ENCODE measurements at regions not wholly inside any gene's neighbourhood (a gene's known extent, or its start where the extent isn't known, plus 50 kb on each side); places are given as distances from the start of the nearest gene placed in this dataset.

- DNase-seq (ENCODE audit: low spot score) = no peak
Observed at GRCh38 chr11:115767883-115768282, 263.7 kb upstream of the CADM1 start.

GRCh38 chr11:115767047-115767802, 263.0 kb upstream of the CADM1 start:
- DNase-seq (ENCODE audit: low spot score) = no peak

DNA sequence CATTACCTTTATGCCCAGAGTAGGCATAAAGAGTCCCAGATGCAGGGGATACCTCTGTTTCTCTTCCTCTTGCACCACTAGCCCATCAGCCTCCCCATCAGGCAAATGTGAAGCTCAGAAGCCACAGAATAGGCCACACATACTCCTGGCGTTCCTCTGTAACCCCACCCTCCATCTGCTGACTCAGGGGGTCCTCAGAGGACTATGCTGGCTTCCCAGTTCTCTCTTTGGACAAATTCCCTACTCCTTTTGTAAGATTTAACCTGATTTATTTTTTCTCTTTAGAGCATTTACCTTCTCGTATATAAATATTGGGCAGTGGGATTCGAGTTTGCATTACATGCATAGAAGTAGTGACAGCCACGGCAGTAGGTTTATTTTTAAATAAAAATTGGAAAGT, 262.3 kb upstream of the CADM1 start:
- no peak for DNase-seq (ENCODE audit: low spot score)

GRCh38 chr11:115765803-115766239, 261.6 kb upstream of the CADM1 start:
- no peak for DNase-seq (ENCODE audit: low spot score)

- DNase-seq (ENCODE audit: low spot score) = no peak
Observed at GRCh38 chr11:115764176-115764575, 260.0 kb upstream of the CADM1 start.

DNA sequence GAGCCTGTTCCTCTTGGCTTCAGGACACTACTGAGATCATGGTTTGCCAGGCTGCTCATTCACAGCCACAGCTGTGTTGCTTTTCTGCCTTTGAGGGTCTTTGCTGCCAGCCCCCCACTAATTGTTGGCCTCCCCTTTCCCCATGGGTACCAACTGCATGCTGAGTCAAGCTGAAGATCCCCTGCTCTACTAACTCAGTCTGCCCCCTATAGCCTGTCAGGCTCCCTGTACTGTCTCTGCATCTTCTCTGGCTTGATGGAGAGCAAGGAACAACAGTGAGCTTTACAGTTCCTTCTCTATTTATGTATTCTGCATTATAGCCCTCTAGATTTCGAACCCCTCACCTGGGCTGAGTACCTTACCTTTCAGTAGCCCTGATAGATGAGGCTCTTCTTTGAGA, 257.6 kb upstream of the CADM1 start:
- no peak for DNase-seq (ENCODE audit: low spot score)

- DNase-seq (ENCODE audit: low spot score) = no peak
Observed at GRCh38 chr11:115761348-115761747, 257.1 kb upstream of the CADM1 start.

GRCh38 chr11:115760461-115761320, 256.5 kb upstream of the CADM1 start:
- DNase-seq (ENCODE audit: low spot score) = peak; percentile 17

DNA sequence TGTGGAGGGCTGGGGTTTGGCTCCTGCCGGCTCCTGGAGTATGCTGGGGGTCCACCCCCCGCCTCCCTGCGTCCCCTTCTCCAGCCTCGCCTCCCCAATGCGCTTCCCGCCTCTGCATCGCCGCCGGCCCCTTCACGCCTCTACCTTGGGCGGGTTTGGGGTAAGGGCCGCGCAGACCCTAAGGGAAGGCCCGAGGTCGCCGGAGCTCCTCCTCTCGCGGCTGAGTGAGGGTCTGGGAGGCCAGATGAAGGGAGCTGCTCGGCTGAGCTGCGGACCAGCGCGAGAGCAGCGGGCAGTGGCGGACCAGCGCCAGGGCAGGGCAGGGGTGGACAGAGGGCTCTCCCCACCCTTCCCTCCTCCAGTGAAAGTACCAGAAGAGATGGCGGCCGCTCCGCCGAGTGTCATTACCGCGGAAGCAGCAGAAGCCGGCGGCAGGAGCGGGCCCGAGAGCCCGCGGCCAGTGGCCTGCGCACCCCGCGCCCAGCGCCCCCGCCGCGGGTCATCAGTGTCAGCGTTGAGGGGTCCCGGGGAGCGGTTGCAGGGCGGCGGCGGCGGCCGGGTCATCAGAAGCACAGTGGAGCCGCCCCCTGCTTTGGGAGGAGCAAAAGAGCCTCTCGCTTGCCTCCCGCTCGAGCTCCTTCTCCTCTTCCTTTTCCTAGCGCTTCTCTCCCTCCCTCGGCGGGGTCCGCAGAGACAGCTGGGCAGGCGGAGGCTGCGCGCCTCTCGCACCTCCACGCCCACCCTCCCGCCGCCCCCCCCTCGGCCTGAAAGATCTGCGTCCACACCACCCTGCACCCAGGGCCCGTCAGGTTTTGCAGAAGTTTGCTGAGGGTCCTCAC, 255.6 kb upstream of the CADM1 start:
- peak; percentile 56 for DNase-seq (ENCODE audit: low spot score)

DNA sequence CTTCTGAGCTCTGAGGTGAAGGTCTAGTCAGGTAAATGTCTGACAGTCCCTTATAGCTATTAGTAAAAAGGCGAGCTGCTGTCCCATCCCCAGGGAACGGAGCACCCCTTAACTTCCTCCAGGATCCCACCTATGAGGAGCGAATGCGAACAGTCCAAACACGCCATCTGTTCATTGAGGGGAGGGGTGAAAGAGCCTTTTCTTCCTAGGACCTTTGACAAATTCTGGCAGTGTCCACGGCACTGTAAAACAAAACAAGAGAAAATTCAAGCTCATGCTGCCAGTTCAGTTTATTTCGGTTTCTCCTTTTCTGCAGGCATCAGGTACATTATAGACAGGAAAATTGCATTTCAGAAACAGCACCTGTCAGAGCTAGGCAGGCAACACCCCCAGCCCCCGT, 253.8 kb upstream of the CADM1 start:
- DNase-seq (ENCODE audit: low spot score) = no peak

DNA sequence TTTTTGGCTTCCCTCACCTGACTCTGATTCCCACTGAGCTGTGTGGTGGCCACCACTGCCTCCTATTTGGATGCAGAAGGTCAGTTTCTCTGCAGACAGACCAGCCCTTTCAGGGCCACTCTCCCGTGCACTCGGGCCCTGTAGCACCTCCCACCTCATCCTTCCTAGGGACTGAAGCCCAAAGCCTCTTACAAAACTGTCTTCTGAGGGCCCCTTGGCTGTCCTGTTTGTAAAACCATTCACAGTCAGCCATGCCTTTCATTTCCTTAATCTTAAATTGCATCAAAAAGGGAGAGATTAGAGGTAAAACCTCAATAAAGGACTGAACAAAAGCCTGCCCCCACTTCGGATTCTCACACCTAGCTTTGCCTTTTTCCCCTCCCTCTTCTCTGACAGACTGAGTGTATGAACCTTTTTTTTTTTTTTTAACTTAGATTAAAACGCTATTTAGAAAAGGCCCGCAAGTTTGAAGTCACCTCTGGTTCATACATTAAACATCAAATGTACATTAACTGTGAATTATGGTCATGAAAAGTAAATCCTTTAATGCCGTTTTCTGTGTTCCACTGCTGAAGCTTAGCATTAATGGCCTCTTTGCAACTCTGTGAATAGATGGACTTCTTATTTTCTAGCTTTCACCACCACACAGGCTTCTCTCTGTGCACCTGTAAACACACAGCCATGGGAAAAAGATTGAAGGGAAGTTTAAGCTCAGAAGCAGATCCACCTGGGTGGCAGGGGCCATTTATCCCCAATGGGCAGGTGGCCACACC, 247.2 kb upstream of the CADM1 start:
- DNase-seq (ENCODE audit: low spot score) = no peak

DNA sequence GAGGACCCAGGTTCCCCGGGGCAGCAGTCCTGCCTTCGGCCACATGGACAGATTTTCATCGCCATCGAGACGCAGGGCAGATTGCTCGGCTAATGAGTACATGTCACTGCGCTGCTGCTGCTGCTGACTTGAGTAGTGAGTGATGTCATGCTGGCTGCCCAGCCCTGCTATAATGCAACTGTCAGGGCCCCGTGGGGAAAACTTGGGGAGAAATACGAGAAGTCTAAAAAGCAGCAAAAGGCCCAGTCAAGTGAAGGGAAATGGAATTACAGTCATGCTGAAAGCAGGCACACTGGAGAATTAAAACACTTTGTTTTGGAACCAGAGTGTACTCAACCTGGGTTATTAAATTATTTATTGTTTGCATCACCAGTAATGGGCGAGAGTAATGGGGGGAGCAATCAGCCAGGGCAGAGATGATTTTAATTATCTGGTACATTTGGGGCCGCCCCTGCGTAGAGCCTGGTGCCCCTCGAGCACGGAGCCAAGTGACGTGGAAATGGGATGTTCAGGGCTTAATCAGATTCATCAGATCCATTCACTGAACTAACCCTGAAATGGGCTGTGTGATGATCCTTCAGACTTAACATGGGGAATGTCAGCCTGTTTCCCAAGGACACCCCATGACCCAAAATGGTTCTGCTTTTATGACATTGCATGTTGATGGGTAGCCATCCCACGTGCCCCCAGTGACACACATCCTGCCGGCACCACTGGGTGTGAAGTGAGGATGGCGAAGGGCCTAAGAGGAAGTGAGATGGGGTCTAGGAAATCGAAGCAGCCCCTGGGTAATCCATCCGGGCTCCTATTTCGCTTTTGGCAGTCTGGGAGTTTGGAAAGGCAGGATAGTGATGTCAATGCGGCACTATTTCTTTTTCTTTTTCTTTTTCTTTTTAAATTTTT, 241.6 kb upstream of the CADM1 start:
- DNase-seq (ENCODE audit: low spot score) = no peak

DNA sequence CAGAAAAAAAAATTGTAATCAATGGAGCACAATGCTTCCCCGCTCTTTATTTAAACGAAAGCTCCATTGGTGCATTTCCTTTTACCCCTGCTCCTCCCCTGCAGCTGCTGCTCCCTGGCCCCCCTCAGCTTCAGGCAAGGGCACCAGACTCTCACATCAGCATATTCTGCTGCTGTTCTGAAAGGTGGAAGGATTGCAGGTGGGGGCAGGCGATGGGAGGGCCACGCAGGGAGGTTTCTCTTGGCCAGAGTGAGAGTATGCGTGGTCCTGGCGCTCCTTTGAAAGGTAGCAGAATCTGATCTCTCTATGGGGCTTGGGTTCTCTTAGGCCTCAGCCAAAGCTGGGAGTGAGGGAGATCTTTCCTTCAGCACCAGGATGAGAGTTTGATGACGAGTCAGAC, 240.9 kb upstream of the CADM1 start:
- DNase-seq (ENCODE audit: low spot score) = no peak

GRCh38 chr11:115743719-115744118, 239.5 kb upstream of the CADM1 start:
- no peak for DNase-seq (ENCODE audit: low spot score)

DNA sequence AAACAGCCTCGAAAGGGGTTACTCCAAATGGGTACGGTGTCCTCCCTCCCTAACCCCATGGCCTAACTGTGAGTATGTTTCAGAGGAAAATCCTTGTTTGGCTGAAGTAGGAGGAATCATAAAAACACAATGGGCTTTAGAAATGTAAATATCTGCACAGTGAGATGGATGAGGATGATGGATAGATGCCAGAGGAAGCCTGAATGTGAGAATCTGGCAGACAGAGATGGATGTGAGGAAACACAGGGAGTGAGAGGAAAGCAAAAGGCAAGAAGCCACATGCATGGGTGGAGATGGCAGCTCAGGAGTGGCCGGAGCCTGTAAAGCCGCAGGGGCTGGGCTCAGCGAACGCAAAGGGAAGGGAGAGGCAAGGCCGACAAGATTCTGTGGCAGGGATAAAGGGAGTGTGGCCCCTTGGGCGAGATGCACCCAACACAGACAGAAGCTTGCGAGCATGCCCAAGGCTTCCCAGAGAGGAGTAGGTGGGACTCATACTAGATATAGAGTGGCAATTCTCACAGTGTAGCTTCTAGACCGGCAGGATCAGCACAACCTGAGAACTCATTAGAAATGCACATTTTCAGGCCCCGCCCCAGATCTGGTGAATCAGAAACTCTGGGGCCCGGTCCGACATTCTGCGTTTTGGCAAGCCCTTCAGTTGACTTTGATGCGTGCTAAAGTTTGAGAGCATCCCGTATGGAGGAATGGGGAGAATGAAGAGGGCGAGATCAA, 237.3 kb upstream of the CADM1 start:
- no peak for DNase-seq (ENCODE audit: low spot score)

DNA sequence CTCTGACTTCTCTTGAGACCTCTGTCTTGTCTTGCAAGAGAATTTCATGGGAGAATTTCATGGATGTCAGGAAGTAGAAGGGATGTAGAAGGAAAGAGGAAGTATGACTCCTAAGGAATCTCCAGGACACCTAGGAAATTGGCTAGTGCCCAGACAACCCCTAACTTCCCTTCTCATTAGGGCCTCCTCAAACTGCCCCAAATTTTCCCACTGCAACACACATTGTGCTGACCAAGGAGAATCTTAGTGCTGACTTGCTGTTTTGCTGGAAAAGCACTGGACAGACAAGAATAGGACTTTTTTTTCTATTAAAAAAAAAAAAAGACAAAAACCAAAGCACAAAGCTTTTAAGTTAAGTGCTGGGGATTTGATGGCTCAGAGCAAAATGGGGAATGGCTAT, 236.1 kb upstream of the CADM1 start:
- no peak for DNase-seq (ENCODE audit: low spot score)

- no peak for DNase-seq (ENCODE audit: low spot score)
Observed at GRCh38 chr11:115739878-115740277, 235.7 kb upstream of the CADM1 start.

- DNase-seq (ENCODE audit: low spot score) = no peak
Observed at GRCh38 chr11:115739146-115739545, 234.9 kb upstream of the CADM1 start.

- no peak for DNase-seq (ENCODE audit: low spot score)
Observed at GRCh38 chr11:115737875-115738274, 233.7 kb upstream of the CADM1 start.

DNA sequence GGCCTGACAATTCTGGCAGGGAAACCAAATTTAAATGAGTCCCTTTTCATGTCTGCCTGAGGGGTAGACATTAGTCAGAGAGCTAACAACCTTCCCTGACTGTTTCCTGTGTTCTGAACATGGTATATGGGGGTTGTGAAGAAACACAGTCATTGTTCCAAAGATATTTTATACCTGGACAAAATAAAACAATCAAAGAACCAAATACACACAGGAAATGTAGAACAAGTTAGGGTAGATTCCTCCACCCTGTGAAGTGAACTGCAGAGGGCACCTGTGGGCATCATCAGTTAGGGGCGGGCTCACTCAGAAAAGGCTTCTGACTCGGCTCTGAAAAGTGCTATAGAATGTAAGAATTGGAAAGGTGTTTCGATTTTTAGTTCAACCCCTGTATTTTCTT, 231.9 kb upstream of the CADM1 start:
- DNase-seq (ENCODE audit: low spot score) = no peak

Data from Ammon's horn (tissue), 1 donor.